ENCODE measurements at regions not wholly inside any gene's neighbourhood (a gene's known extent, or its start where the extent isn't known, plus 50 kb on each side); places are given as distances from the start of the nearest gene placed in this dataset.

DNA sequence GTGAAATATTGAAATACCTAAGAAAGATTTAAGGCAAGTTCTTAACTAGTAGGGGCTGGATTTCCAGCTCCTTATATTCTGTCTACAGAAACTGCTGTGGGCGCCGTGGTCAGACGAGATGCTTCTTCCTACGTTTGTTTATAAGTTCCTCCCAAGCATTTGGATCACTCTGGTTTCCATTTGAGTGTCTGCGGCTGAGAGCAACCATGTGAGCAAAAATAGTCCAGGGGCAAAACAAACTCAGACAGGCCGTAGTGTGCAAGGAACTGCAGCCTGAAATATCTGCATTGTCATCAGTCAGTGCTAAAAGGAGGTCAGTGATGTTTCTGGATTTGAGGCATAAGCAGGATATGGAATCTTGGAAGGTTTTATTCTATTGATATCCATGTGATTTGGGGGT lies 485.9 kb upstream of the JAG1 start:
- H3K9me3 ChIP-seq (ENCODE audit: low read length): no peaks in the 10 kb centered on the region
- no peaks in the 10 kb centered on the region for H4K20me1 ChIP-seq (ENCODE audit: insufficient read depth, low read depth, low read length)
- H2AFZ ChIP-seq (ENCODE audit: low read length): no peak overlapping the region
- no peak overlapping the region for H3K4me2 ChIP-seq (ENCODE audit: low read depth, low read length, poor library complexity, severe bottlenecking)
- no peak overlapping the region for H3K4me3 ChIP-seq (ENCODE audit: low read length)
- no peaks in the 10 kb centered on the region for H3K27me3 ChIP-seq (ENCODE audit: low read length)
- H3K9ac ChIP-seq (ENCODE audit: low read length): no peak overlapping the region
- no peaks in the 10 kb centered on the region for H3K4me1 ChIP-seq (ENCODE audit: low read length)
- no peaks in the 10 kb centered on the region for H3K79me2 ChIP-seq (ENCODE audit: low read length)
- no peaks in the 10 kb centered on the region for H3K9me2 ChIP-seq (replicated peaks; ENCODE audit: insufficient read depth, low read length)
- no peak for DNase-seq
- H3K36me3 ChIP-seq (ENCODE audit: insufficient read depth, low read length): no peaks in the 10 kb centered on the region
- no peak overlapping the region for H3K27ac ChIP-seq (ENCODE audit: low read length)

DNA sequence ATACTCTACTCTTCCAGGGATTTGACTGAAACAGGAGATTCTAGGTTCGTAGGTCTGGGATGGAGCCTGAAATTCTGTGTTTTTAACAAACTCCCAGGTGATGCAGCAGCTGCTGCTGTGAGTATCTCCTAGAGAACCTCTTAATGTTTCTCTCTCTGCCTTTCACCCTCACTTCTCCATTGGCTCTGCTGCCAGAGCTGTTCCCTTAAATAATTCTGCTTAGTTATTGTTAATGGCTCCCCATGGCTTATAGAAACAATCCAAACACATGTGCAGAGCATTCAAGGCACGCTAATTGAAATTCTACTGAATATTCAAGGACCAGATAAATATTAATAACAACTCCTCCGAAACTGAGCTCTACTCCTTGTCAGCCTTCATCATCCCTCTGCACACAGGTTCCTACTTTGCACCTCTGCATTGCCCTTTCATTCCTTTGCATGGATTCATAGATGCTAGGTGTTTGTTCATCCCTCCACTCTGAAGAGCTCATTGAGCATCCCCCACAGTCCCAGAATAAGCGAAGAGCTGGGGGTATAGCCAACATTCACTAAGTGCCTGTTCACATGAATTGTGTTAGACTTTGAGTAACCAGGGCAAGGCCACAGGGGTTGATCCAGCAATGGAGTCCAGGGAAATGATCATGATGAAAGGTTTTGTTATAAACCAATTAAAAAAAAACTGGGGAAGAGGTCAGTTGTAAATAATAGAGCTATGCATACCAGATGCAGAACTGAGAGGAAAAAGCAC lies 488.4 kb upstream of the JAG1 start:
- Histone ChIP-seq H3K4me3 (ENCODE audit: low read length) (no peak overlapping the region), H3K9me3 (ENCODE audit: low read length) (no peaks in the 10 kb centered on the region), H3K36me3 (ENCODE audit: insufficient read depth, low read length) (no peaks in the 10 kb centered on the region), H2AFZ (ENCODE audit: low read length) (no peak overlapping the region), H3K27me3 (ENCODE audit: low read length) (no peaks in the 10 kb centered on the region), H4K20me1 (ENCODE audit: insufficient read depth, low read depth, low read length) (no peaks in the 10 kb centered on the region), H3K9ac (ENCODE audit: low read length) (no peak overlapping the region), H3K27ac (ENCODE audit: low read length) (no peak overlapping the region), H3K79me2 (ENCODE audit: low read length) (no peaks in the 10 kb centered on the region), H3K4me1 (ENCODE audit: low read length) (no peaks in the 10 kb centered on the region), H3K9me2 (replicated peaks; ENCODE audit: insufficient read depth, low read length) (no peaks in the 10 kb centered on the region), H3K4me2 (ENCODE audit: low read depth, low read length, poor library complexity, severe bottlenecking) (no peak overlapping the region)
- no peak for DNase-seq

- no peak for DNase-seq
- no peaks in the 10 kb centered on the region for H3K4me1 ChIP-seq (ENCODE audit: low read length)
- H3K9ac ChIP-seq (ENCODE audit: low read length): no peak overlapping the region
- H3K36me3 ChIP-seq (ENCODE audit: insufficient read depth, low read length): no peaks in the 10 kb centered on the region
- no peak overlapping the region for H3K4me3 ChIP-seq (ENCODE audit: low read length)
- no peak overlapping the region for H3K4me2 ChIP-seq (ENCODE audit: low read depth, low read length, poor library complexity, severe bottlenecking)
- no peaks in the 10 kb centered on the region for H4K20me1 ChIP-seq (ENCODE audit: insufficient read depth, low read depth, low read length)
- H3K79me2 ChIP-seq (ENCODE audit: low read length): no peaks in the 10 kb centered on the region
- no peak overlapping the region for H3K27ac ChIP-seq (ENCODE audit: low read length)
- H2AFZ ChIP-seq (ENCODE audit: low read length): no peak overlapping the region
- no peaks in the 10 kb centered on the region for H3K27me3 ChIP-seq (ENCODE audit: low read length)
- no peaks in the 10 kb centered on the region for H3K9me2 ChIP-seq (replicated peaks; ENCODE audit: insufficient read depth, low read length)
- H3K9me3 ChIP-seq (ENCODE audit: low read length): no peaks in the 10 kb centered on the region
Measured at GRCh38 chr20:11165789-11166188, 492.0 kb upstream of the JAG1 start.

- Histone ChIP-seq H3K9ac (ENCODE audit: low read length) (no peak overlapping the region), H3K4me3 (ENCODE audit: low read length) (no peak overlapping the region), H3K4me1 (ENCODE audit: low read length) (no peaks in the 10 kb centered on the region), H3K27ac (ENCODE audit: low read length) (no peak overlapping the region), H3K79me2 (ENCODE audit: low read length) (no peaks in the 10 kb centered on the region), H3K36me3 (ENCODE audit: insufficient read depth, low read length) (no peaks in the 10 kb centered on the region), H2AFZ (ENCODE audit: low read length) (no peak overlapping the region), H3K9me2 (replicated peaks; ENCODE audit: insufficient read depth, low read length) (no peaks in the 10 kb centered on the region), H3K9me3 (ENCODE audit: low read length) (no peaks in the 10 kb centered on the region), H3K4me2 (ENCODE audit: low read depth, low read length, poor library complexity, severe bottlenecking) (no peak overlapping the region), H4K20me1 (ENCODE audit: insufficient read depth, low read depth, low read length) (no peaks in the 10 kb centered on the region), H3K27me3 (ENCODE audit: low read length) (no peaks in the 10 kb centered on the region)
- no peak for DNase-seq
Measured at GRCh38 chr20:11166712-11167111, 492.9 kb upstream of the JAG1 start.

GRCh38 chr20:11168026-11168425 lies 494.2 kb upstream of the JAG1 start:
- Histone ChIP-seq H3K79me2 (ENCODE audit: low read length) (no peaks in the 10 kb centered on the region), H3K9me2 (replicated peaks; ENCODE audit: insufficient read depth, low read length) (no peaks in the 10 kb centered on the region), H2AFZ (ENCODE audit: low read length) (no peak overlapping the region), H3K9ac (ENCODE audit: low read length) (no peak overlapping the region), H3K4me3 (ENCODE audit: low read length) (no peak overlapping the region), H3K4me1 (ENCODE audit: low read length) (no peaks in the 10 kb centered on the region), H3K27ac (ENCODE audit: low read length) (no peak overlapping the region), H4K20me1 (ENCODE audit: insufficient read depth, low read depth, low read length) (no peaks in the 10 kb centered on the region), H3K9me3 (ENCODE audit: low read length) (no peaks in the 10 kb centered on the region), H3K27me3 (ENCODE audit: low read length) (no peaks in the 10 kb centered on the region), H3K4me2 (ENCODE audit: low read depth, low read length, poor library complexity, severe bottlenecking) (no peak overlapping the region), H3K36me3 (ENCODE audit: insufficient read depth, low read length) (no peaks in the 10 kb centered on the region)
- no peak for DNase-seq

- Histone ChIP-seq H3K27me3 (ENCODE audit: low read length) (no peaks in the 10 kb centered on the region), H3K27ac (ENCODE audit: low read length) (no peak overlapping the region), H3K9me3 (ENCODE audit: low read length) (no peaks in the 10 kb centered on the region), H3K4me2 (ENCODE audit: low read depth, low read length, poor library complexity, severe bottlenecking) (no peak overlapping the region), H4K20me1 (ENCODE audit: insufficient read depth, low read depth, low read length) (no peaks in the 10 kb centered on the region), H3K4me1 (ENCODE audit: low read length) (no peaks in the 10 kb centered on the region), H3K9ac (ENCODE audit: low read length) (no peak overlapping the region), H3K36me3 (ENCODE audit: insufficient read depth, low read length) (no peaks in the 10 kb centered on the region), H3K4me3 (ENCODE audit: low read length) (no peak overlapping the region), H3K9me2 (replicated peaks; ENCODE audit: insufficient read depth, low read length) (no peaks in the 10 kb centered on the region), H3K79me2 (ENCODE audit: low read length) (no peaks in the 10 kb centered on the region), H2AFZ (ENCODE audit: low read length) (no peak overlapping the region)
- DNase-seq: no peak
Measured at GRCh38 chr20:11170025-11170424, 496.2 kb upstream of the JAG1 start.

- no peak overlapping the region for H3K9ac ChIP-seq (ENCODE audit: low read length)
- no peaks in the 10 kb centered on the region for H3K27me3 ChIP-seq (ENCODE audit: low read length)
- H3K9me3 ChIP-seq (ENCODE audit: low read length): no peaks in the 10 kb centered on the region
- no peaks in the 10 kb centered on the region for H3K9me2 ChIP-seq (replicated peaks; ENCODE audit: insufficient read depth, low read length)
- H3K36me3 ChIP-seq (ENCODE audit: insufficient read depth, low read length): no peaks in the 10 kb centered on the region
- no peaks in the 10 kb centered on the region for H4K20me1 ChIP-seq (ENCODE audit: insufficient read depth, low read depth, low read length)
- H3K4me2 ChIP-seq (ENCODE audit: low read depth, low read length, poor library complexity, severe bottlenecking): no peak overlapping the region
- no peaks in the 10 kb centered on the region for H3K4me1 ChIP-seq (ENCODE audit: low read length)
- DNase-seq: no peak
- H3K27ac ChIP-seq (ENCODE audit: low read length): no peak overlapping the region
- no peak overlapping the region for H2AFZ ChIP-seq (ENCODE audit: low read length)
- no peaks in the 10 kb centered on the region for H3K79me2 ChIP-seq (ENCODE audit: low read length)
- H3K4me3 ChIP-seq (ENCODE audit: low read length): no peak overlapping the region
Measured at GRCh38 chr20:11170565-11170964, 496.8 kb upstream of the JAG1 start.

DNA sequence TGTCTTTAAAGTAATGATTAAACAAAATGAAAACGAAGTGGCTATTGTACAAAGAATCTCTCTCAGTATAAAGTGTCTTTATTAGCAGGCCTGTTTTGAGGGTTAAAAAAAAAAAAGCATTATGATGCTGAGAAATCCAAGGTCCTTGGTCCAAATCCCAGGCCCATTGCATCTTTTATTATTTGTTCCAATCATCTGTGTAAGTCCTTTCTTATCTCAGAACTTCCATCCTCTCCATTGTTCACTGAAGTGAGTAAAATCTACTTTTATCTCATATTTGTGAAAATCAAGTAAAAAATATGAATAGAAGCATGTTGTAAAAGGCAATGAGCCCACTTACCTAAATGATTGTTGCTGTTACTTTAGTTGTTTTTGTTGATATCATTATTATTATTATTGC lies 499.1 kb upstream of the JAG1 start:
- Histone ChIP-seq H3K9ac (ENCODE audit: low read length) (no peak overlapping the region), H3K79me2 (ENCODE audit: low read length) (no peaks in the 10 kb centered on the region), H3K9me2 (replicated peaks; ENCODE audit: insufficient read depth, low read length) (no peaks in the 10 kb centered on the region), H3K27ac (ENCODE audit: low read length) (no peak overlapping the region), H3K4me2 (ENCODE audit: low read depth, low read length, poor library complexity, severe bottlenecking) (no peak overlapping the region), H3K4me3 (ENCODE audit: low read length) (no peak overlapping the region), H3K36me3 (ENCODE audit: insufficient read depth, low read length) (no peaks in the 10 kb centered on the region), H2AFZ (ENCODE audit: low read length) (no peak overlapping the region), H3K27me3 (ENCODE audit: low read length) (no peaks in the 10 kb centered on the region), H3K9me3 (ENCODE audit: low read length) (no peaks in the 10 kb centered on the region), H3K4me1 (ENCODE audit: low read length) (no peaks in the 10 kb centered on the region), H4K20me1 (ENCODE audit: insufficient read depth, low read depth, low read length) (no peaks in the 10 kb centered on the region)
- DNase-seq: no peak
